NCI-H82 treated with DMSO at 0.1 percent for 48 hours (cell line): ENCODE measurements at regions not wholly inside any gene's neighbourhood (a gene's known extent, or its start where the extent isn't known, plus 50 kb on each side); places are given as distances from the start of the nearest gene placed in this dataset.

ENCODE experiments used
- DNase-seq: peaks from one replicate; lab custom pipeline; 2025; ENCODE audit not compliant: unreplicated experiment; lab: John Stamatoyannopoulos, UW

DNA sequence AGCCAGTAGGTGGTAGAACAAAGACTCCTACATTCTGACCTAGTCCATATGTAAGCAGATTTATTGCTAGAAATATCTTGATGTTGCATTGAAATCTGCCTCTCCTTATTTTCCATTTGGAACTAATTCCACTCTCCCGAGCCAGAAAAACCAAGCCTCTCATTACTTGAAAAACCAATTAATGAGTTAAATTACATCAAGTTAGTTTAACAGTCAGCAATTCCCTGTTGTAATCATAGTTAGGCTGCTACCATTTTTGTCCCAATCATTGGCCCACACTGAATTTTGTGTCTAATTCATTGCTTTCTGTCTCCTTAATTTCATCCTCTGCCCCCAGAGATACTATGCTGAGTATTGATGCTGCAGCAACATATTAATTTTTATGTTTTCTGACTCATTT, 168.3 kb upstream of the TNP1 start:
- DNase-seq, result no peak

DNA sequence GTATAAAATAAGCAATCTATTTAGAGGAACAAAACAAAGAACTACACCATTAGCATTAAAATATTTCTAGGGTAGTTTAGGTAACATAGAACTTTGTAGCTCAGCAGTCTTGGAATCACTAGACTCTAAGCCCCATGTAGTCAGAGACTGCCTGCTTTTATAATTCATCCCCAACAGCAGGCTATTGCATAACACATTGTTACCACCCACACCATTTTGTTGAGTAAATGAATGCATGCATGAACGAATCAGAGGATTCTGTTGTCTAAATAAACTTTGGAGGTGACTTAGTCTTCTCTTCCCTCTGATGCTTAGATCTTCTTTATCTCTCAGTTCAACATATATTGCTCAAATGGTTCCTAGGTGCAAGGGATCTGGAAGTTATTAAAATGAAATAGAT, 167.6 kb upstream of the TNP1 start:
- DNase-seq, result no peak

DNA sequence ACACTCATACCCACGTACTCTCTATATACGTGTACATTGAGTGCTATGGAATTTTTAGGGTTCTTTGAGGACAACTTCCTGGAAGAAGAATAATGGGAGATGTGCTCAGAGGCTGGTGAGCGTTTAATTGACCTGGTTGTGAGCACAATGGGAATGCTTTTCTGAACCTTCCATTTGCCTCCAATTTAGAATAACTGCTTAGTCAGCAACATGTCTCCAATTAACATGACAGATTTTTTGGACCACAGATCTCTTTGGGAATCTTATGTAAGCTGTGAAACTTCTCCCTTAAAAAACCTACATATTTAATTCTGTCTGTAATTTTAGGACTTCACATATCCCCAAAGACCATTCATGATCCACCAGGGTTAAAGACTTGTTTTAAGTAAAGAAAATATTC, 166.7 kb upstream of the TNP1 start:
- DNase-seq, result no peak

DNA sequence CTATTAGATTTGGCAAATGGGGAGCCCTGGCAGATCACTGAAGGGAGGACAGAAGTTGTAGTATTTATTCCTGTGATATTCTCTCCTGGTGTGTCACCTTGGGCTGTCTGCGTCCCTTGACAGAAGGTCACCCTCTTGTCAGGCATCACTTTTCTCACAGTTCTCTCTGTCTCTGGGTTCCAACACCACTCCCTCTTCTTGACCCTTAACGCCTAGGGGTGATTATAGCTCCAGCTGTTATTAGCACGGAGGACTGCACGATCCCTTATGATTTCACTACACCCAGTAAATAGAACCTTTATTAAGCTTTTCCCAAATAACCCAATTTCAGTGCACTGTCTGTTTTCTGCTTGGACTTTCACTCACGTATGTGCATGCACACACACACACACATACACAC, 166.3 kb upstream of the TNP1 start:
- DNase-seq, result no peak

DNA sequence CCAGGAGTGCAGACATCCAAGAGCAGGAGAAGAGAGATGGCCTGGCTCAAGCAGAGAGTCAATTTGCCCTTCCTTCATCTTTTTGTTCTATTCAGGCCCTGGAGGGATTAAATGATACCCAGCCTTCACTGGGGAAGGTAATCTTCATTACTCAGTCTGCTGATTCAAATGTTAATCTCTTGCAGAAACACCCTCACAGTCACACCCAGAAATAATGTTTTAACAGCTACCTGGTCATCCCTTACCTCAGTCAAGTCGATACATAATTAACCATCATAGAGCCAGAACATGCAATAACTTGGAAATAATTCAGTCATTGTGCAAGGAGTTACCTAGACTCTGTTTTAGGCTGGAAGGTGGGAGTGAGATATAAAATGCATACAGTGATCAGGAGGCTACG, 163.7 kb upstream of the TNP1 start:
- no peak for DNase-seq

DNA sequence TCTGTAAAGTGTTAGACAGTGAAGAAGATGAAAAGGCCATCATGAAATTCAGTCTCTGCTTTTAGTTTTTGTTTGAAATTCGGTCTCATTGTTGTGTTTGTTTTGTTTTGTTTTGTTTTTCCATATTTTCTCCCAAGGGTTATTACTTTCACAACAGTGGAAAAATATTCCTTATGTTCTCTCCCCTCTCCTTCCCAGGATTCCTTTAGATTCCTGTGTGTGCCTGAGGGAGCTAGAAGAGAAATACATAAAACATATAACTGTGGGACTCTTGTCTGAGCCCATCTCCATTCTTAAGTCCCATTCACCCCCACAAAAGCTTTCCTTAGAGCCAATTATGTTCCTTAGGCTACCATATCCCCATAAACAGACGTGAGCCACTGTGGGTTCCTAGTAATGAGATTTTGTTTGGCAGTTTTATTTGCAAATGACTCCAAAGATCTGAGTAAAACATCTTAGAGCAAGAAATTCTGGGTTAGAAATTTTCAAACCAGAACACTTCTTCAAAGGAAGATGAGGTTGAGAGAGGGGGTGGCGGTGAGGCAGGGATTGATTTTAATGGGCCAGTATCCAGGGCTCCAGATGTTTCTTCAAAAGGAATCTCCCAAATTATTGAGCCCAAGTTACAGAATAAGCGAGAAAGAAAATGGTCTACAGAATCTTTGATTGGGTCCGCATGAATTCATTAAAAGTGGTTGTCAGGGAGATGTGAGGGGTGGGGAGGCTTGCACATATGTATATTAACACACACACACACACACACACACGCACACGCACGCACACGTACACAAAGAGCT, 157.8 kb upstream of the TNP1 start:
- DNase-seq, result peak; percentile 79

DNA sequence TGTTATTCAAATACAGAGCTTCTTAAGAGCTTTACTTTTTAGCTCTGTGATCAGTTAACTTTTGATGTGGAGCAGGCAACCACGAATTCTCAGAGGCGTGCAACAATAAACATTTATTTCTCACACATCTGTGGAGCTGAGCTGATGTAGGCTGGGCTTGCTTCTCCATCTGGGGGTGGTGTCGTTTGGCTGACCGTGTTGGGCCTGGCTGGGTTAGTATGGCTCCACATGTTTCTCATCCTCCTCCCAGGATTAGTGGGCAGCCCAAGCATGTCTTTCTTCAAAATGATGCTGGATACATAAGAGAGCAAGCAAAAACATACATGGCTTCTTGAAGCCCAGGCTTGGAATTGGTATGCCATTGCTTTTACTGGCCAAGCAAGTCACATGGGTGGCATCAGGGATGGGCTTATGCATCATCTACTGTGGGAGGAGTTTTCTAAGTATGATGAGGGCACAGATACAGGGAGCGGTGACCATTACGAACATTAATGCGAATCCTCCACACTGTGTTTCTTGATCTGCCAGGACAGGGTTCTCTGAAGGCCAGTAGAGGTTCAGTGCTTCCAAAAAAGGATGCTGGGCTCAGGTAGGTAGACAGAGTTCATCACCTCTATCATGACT, 157.0 kb upstream of the TNP1 start:
- no peak for DNase-seq

DNA sequence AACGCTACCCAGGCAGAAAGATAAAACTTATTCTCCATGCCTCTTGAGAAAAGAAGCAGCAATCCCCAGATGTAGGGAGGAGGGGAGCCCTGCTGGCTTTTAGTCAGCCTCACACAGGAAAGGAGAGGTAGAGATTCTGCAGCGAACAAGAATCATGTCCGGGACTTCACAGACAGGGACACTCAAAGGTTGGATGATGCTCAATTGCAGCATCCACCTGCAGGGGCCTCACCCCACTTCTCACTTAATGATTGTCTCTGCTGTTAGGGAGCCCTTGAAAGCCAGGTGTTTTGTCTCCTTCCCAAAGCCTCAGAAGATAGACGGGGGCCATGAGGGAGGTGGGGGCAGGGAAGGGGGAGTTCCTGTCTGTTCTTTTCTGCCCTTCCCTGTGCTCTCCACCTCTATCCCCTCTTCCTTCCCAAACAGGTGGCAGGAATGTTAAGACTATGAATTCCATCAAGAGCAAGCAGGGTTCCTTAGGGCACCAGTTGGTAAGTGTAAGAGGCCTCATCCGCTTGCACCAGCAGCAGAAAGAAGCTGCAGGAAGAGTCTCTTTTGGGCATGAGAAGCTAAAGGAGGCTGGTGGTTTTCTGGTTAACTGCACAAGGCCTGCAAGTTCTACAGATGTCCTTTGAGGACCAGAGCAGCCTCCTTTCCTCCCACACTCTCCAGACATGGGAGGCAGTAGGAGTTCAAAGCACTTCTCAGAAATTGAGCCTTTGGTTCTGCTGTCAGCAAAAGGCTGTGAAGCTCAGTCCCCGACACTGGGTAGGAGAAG, 154.7 kb upstream of the TNP1 start:
- DNase-seq, result no peak

DNA sequence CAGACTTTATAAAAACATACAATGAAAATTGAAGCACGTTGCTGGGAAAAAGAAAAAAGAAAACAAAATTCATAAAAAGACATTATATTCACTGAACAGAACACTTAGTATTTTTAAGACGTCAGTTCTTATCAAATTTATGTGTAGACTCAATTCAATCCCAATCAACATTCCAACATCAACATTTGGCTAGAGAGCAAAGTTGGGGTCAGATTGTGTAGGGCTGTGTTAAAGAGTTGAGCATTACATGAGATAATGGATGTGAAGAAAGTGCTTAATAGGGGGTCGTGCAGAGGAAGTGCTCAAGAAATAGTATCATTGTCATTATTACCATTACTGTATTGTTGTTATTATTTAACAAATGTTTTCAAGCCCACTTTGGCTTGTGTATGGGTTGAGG, 154.1 kb upstream of the TNP1 start:
- DNase-seq, result no peak

DNA sequence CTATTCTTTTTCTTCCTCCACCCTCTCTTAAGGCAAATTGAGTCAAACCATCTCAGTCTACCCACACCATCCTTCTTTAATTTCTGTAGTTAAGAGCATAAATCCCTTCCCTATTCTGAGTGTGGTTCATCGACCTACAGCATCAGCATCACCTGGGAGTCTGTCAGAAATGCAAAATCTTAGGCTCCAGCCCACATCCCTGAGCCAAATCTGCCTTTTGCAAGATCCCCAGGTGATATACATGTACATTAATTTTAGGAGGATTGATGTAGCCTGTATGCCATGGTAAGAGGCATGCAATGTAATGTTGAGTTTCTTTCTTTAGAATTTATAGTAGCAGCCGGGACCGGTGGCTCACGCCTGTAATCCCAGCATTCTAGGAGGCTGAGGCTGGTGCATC, 151.7 kb upstream of the TNP1 start:
- DNase-seq, result no peak

DNA sequence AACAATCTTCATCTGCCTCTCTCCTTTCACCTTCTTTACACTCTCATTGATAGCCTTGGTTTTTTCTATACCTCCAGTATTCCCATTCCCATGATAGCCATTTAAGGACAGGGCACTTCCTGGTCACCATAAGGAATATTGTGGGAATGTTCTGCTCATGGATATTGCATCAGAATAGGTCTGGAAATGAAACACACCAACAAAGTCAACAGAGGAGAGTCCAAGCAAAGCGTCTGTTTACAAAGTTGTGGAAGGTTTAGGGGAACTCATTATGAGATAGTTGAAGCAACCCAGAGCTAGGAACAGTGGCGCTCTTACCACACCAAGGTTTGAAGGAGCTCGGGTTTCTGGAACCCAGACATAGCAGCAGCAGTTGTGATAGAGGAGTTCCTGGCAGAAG, 150.3 kb upstream of the TNP1 start:
- no peak for DNase-seq

DNA sequence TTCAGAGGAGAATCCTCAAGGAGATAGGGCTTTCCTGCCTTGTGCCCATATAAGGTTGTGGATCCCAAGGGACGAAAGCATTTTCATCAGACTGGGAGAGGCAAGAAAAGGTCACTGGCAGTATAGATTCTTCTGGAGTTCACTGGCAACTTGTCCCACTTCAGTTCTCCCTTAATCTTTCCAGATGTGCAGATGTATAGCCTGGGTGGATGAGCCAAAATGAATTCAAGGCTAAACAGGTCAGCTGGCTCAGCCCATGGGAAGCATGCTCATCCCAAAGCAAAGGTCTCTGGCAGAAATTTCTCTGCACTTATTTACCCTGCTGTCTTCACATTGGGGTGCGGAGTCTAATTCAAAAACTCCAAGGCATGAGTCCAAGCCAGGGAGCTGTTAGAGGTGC, 148.9 kb upstream of the TNP1 start:
- no peak for DNase-seq

DNA sequence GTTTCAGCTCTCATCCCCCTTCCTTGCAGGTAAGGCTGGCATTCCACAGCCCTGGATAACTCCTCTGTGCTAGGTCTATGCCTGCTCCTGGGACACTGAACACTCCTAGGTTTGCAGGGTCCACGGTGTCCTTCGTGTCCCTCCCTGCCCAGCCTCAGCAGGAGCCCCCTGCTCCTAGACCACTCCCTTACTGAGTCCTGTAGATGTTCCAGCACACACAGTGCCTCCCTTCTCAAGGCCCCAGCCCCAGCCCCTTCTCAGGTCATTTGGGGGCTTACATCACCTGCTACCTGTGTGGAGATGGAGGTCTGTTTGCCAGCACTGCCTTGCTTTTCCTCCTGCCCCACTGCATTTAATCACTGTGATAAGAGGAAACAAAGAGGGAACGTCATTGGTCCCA, 146.4 kb upstream of the TNP1 start:
- DNase-seq, result no peak

DNA sequence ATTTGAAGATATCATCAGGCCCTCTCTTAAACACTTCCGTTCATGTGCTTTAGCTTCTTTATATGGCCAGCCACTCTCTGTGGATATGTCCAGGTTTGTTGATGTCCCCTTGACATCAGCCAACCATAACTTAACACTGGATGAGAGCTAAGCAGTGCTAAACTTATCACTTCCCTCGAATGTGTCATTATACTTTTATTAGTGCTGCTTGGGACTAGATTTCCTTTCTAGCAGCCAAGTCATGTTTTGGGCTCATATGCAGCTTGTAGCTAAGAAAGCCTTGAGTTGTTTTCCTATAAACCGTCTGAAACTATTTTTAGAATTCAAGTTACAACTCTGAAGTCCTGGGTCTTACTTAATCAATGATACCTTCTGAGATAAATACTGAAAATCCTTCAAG, 144.8 kb upstream of the TNP1 start:
- DNase-seq, result no peak

DNA sequence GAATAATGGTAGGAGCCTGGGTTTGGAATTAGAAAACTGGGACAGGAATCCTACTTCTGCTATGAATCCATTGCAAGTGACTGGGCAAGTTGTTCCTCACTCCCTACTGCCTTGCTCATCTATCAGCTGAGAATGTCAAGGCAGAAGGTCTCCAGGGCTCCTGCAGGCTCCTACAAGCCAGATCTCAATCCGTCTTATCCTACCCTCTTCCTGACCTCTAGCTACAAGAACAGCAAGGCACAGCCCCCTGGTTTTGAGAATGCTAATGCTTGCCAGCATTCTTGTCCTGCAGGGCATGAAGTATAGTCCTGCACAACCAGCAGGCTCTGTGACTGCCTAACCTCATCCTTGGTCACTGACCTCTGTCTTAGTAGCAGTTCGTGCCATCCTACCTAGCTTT, 141.9 kb upstream of the TNP1 start:
- DNase-seq, result no peak

DNA sequence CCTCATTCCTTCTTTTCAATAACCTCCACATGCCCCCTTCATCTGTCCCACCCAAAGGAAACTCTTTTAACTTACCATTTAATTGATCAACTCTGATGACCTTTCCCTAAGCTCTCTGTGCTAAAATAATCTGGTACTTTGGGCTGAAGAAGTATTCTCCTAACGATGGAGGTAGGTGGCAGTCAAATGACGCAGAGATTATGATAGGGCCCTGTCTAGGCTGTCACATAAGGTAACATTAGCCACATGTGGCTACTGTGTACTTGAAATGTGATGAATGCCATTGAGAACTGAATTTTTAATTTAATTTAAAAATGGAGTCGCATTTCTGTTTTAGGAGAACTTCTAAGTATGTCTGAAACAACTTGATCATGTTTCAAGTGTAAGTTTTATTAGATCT, 140.5 kb upstream of the TNP1 start:
- DNase-seq, result peak; percentile 2

DNA sequence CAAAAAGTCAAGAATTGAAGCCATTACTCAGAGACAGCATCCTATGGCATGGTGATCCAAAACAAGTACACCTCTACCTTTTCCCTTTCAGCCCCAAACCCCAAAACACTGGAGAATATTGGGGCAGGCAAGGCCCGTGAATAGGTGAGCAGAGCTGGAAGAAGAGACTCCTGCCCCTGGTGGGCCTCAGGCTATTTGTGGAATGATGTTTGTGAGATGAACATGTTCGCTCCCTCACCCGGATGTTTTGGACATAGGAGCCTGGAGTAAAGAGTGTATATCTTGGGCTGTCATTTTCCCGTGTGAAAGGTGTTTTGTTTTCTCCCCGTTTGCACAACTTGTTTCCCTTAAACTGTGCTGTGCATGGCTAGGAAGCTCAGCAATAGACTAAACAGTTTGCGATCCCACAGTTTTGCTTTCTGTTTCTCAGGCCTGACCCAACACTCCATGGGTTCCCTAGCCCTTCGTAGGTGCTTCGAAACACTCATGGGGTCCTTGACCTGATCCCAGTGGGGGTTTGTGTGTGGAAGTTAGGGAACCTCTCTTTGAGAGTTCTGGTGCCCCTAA, 136.5 kb upstream of the TNP1 start:
- no peak for DNase-seq

DNA sequence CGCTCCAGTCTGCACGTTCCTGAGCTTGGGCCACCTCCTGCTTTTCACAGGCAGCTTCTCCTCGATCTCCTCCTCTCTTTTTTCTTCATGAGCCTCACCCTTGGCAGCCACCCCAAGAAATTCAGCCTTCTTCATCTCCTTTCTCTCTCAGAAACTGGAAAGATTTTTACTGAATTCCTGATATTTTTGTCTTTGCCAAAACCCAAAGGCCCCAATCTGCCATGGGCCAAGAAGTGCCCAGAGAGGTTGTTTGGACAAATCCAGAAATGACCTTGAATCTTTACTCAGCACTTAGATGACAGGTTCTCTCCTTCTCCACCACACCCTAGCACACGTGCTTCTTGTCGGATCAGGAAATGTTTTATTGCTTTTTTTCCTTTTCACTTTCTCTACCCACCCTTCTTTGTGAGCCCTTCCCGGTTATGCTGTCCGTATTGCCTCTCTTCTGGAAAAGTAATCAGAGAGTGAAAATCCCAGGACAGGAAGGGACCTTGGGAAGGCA, 134.5 kb upstream of the TNP1 start:
- DNase-seq, result no peak

DNA sequence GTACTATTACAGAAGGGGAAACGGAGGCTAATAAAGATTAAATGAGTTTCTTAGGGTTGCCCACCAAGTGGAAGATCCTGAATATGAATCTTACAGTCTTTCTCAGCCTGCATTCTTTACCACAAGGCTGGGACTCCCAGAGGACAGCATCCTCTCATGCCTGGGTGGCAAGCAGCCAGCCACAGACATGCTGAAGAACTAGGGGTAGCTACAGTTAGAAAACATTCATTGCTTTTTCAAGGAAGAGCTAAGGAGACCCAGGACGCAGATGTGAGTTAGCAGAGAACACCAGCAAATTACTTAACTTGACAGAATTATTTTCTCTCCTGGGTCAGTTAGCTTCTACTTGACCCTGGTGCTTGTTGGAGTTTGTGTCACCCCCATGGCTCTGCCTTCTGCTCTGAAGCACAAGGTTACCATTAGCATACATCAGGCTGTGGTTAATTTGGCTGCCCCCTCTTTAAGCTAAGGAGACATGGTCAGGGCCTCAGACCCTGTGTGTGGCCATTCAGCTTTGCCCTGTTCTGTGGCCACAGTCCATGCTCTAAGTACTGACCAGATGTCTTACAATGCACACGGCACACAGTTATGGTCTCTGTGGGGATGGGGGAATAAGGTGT, 132.3 kb upstream of the TNP1 start:
- no peak for DNase-seq

DNA sequence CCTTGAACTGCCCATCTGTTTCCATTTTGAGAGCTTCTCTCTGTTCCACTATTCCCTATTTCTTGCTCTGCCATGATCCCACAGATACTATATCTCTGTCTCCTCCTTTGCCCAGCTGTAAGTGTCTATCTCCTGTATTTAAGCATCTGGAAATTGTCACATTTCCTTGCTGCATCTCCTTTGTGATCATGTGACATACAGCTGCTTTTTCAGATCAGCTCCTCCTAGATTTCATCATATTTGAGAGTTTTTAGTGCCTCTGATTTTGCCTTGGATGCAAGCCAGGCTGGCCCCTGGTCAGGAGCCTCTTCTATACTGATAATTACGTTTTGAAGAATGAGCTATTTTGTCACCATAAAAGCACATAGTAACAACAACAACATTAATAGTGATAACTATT, 131.7 kb upstream of the TNP1 start:
- no peak for DNase-seq
